H9 (cell line): ENCODE measurements at regions not wholly inside any gene's neighbourhood (a gene's known extent, or its start where the extent isn't known, plus 50 kb on each side); places are given as distances from the start of the nearest gene placed in this dataset.

ENCODE experiments used
- DNase-seq: peaks from one replicate; pipeline ENCODE4 v3.0.0-alpha.2; 2017
- H2AFZ ChIP-seq: one replicate; pipeline ENCODE4 v1.6.1; 2013; ENCODE audit warnings: mild to moderate bottlenecking, low read length, control low read depth, moderate library complexity
- H2AK5ac ChIP-seq: 2 replicates; pipeline ENCODE4 v1.6.1; 2013; ENCODE audit warnings: low read length, control low read depth, mixed read lengths; ENCODE audit not compliant: insufficient read length
- H2BK120ac ChIP-seq: one replicate; pipeline ENCODE4 v1.6.1; 2013; ENCODE audit warnings: low read depth, mild to moderate bottlenecking, low read length, control low read depth, inconsistent platforms; ENCODE audit not compliant: poor library complexity, severe bottlenecking
- H2BK12ac ChIP-seq: 2 replicates; pipeline ENCODE4 v1.6.1; 2013; ENCODE audit warnings: low read length, control low read depth, mixed read lengths, low read depth; ENCODE audit not compliant: insufficient read length
- H2BK15ac ChIP-seq: 2 replicates; pipeline ENCODE4 v1.6.1; 2013; ENCODE audit warnings: low read depth, low read length, control low read depth
- H2BK20ac ChIP-seq: one replicate; pipeline ENCODE4 v1.6.1; 2013; ENCODE audit warnings: low read depth, mild to moderate bottlenecking, low read length, control low read depth, inconsistent platforms; ENCODE audit not compliant: poor library complexity, severe bottlenecking
- H2BK5ac ChIP-seq: 2 replicates; pipeline ENCODE4 v1.6.1; 2013; ENCODE audit warnings: low read length, control low read depth, mixed read lengths; ENCODE audit not compliant: insufficient read length
- H3K14ac ChIP-seq: 2 replicates; pipeline ENCODE4 v1.6.1; 2013; ENCODE audit warnings: low read length, control low read depth; ENCODE audit not compliant: insufficient read depth
- H3K18ac ChIP-seq: 2 replicates; pipeline ENCODE4 v1.6.1; 2013; ENCODE audit warnings: low read depth, mild to moderate bottlenecking, mixed read lengths, low read length, control low read depth; ENCODE audit not compliant: insufficient read length
- H3K23ac ChIP-seq: 2 replicates; pipeline ENCODE4 v1.6.1; 2013; ENCODE audit warnings: low read length, control low read depth, mixed read lengths, low read depth; ENCODE audit not compliant: insufficient read length
- H3K23me2 ChIP-seq: 2 replicates; pipeline ENCODE4 v1.6.1; 2013; ENCODE audit warnings: low read depth, mild to moderate bottlenecking, mixed read lengths, low read length, control low read depth; ENCODE audit not compliant: insufficient read length, poor library complexity, severe bottlenecking
- H3K27ac ChIP-seq: 2 replicates; pipeline ENCODE4 v1.5.1; 2013; ENCODE audit warnings: low read length, control low read depth, mixed read lengths, low read depth; ENCODE audit not compliant: insufficient read length
- H3K27me3 ChIP-seq: 2 replicates; pipeline ENCODE4 v1.6.1; 2013; ENCODE audit warnings: low read length, control low read depth, inconsistent platforms; ENCODE audit not compliant: insufficient read depth
- H3K4ac ChIP-seq: 2 replicates; pipeline ENCODE4 v1.6.1; 2013; ENCODE audit warnings: low read depth, mild to moderate bottlenecking, control low read depth, inconsistent platforms, low read length, moderate library complexity
- H3K4me1 ChIP-seq: 2 replicates; pipeline ENCODE4 v1.6.1; 2013; ENCODE audit warnings: low read length, control low read depth, inconsistent platforms; ENCODE audit not compliant: insufficient read depth
- H3K4me2 ChIP-seq: 2 replicates; pipeline ENCODE4 v1.6.1; 2013; ENCODE audit warnings: low read length, control low read depth, mixed read lengths; ENCODE audit not compliant: insufficient read length, insufficient read depth
- H3K56ac ChIP-seq: 2 replicates; pipeline ENCODE4 v1.6.1; 2013; ENCODE audit warnings: low read depth, mild to moderate bottlenecking, mixed read lengths, low read length, control low read depth; ENCODE audit not compliant: insufficient read length
- H3K79me1 ChIP-seq: 2 replicates; pipeline ENCODE4 v1.6.1; 2013; ENCODE audit warnings: low read depth, mild to moderate bottlenecking, moderate library complexity, low read length, control low read depth, inconsistent platforms; ENCODE audit not compliant: insufficient read depth, poor library complexity, severe bottlenecking
- H3K79me2 ChIP-seq: 2 replicates; pipeline ENCODE4 v1.6.1; 2013; ENCODE audit warnings: low read length, control low read depth, inconsistent platforms; ENCODE audit not compliant: insufficient read depth
- H3K9ac ChIP-seq: 2 replicates; pipeline ENCODE4 v1.6.1; 2013; ENCODE audit warnings: low read length, control low read depth, mixed read lengths; ENCODE audit not compliant: insufficient read length; ENCODE audit errors: extremely low read depth
- H3K9me3 ChIP-seq: one replicate; pipeline ENCODE4 v1.6.1; 2013; ENCODE audit warnings: low read depth, low read length, inconsistent platforms; ENCODE audit not compliant: control insufficient read depth
- H3T11ph ChIP-seq: one replicate; pipeline ENCODE4 v1.6.1; 2013; ENCODE audit warnings: mild to moderate bottlenecking, low read length, control low read depth, inconsistent platforms
- H4K20me1 ChIP-seq: one replicate; pipeline ENCODE4 v1.6.1; 2013; ENCODE audit not compliant: control insufficient read depth, insufficient read length, insufficient read depth
- H4K5ac ChIP-seq: 2 replicates; pipeline ENCODE4 v1.6.1; 2013; ENCODE audit warnings: low read depth, mild to moderate bottlenecking, mixed read lengths, low read length, control low read depth; ENCODE audit not compliant: insufficient read length
- H4K8ac ChIP-seq: replicated peaks from 2 replicates; pipeline ENCODE4 v1.6.1; 2013; ENCODE audit warnings: low read length, control low read depth, mixed read lengths, low read depth; ENCODE audit not compliant: insufficient read length
- H4K91ac ChIP-seq: 2 replicates; pipeline ENCODE4 v1.6.1; 2013; ENCODE audit warnings: low read depth, mild to moderate bottlenecking, moderate library complexity, mixed read lengths, low read length, control low read depth; ENCODE audit not compliant: insufficient read length
- H3K27ac Mint-ChIP-seq, 3 experiments: 2 replicates in 2 of 3; 3 replicates in 1 of 3; pipeline ENCODE4 v1.8.0; 2020 to 2021; ENCODE audit warnings: mixed read lengths in 3 of 3, mild to moderate bottlenecking in 1 of 3, moderate library complexity in 1 of 3
- H3K27me3 Mint-ChIP-seq: 2 replicates; pipeline ENCODE4 v1.8.0; 2021; ENCODE audit warnings: low read depth, mild to moderate bottlenecking, moderate library complexity, mixed read lengths
- H3K36me3 Mint-ChIP-seq, 3 experiments: 2 replicates in 2 of 3; 3 replicates in 1 of 3; pipeline ENCODE4 v1.8.0; 2020 to 2021; ENCODE audit warnings: low read depth in 3 of 3, mixed read lengths in 3 of 3; ENCODE audit not compliant: insufficient read depth in 1 of 3
- H3K4me1 Mint-ChIP-seq, 2 experiments: 2 replicates each; pipeline ENCODE4 v1.8.0; 2020; ENCODE audit warnings: mixed read lengths in 2 of 2
- H3K4me3 Mint-ChIP-seq, 2 experiments: 2 replicates in 1 of 2; 3 replicates in 1 of 2; pipeline ENCODE4 v1.8.0; 2020 to 2021; ENCODE audit warnings: mild to moderate bottlenecking in 2 of 2, mixed read lengths in 2 of 2, moderate library complexity in 1 of 2
- H3K9me3 Mint-ChIP-seq, 2 experiments: 2 replicates in 1 of 2; 3 replicates in 1 of 2; pipeline ENCODE4 v1.8.0; 2020; ENCODE audit warnings: mild to moderate bottlenecking in 2 of 2, mixed read lengths in 2 of 2, moderate library complexity in 1 of 2
- CTCF ChIP-seq: fragments of 200-600 bp; sonication (generic); conservative IDR thresholded peaks from 3 replicates; pipeline ENCODE4 v1.8.0; 2021; ENCODE audit warnings: antibody characterized with exemption, mild to moderate bottlenecking
- whole genome bisulfite sequencing: extraction: QIAGEN DNeasy Blood & Tissue Kit; methylation state at CpG from one replicate; pipeline ENCODE4 v1.1.7; 2013; ENCODE audit warnings: missing lambda C conversion rate, low lambda C conversion rate, mixed read lengths; ENCODE audit not compliant: insufficient read length; ENCODE audit errors: extremely low coverage; 5-methylcytosine and 5-hydroxymethylcytosine counted together

GRCh38 chr19:56969759-56970178 lies 129.2 kb upstream of the PEG3 start:
- no peak overlapping the region for H2BK12ac ChIP-seq
- no peaks in the 10 kb centered on the region for H3K27me3 ChIP-seq
- H3K56ac ChIP-seq: no peak overlapping the region
- no peak overlapping the region for H2AK5ac ChIP-seq
- no peaks in the 10 kb centered on the region for H3K4me1 ChIP-seq
- no peak overlapping the region for H4K8ac ChIP-seq
- no peaks in the 10 kb centered on the region for H4K20me1 ChIP-seq
- H4K91ac ChIP-seq: no peak overlapping the region
- H3K14ac ChIP-seq: no peak overlapping the region
- no peak overlapping the region for H2BK120ac ChIP-seq
- no peak overlapping the region for H3K18ac ChIP-seq
- TF ChIP-seq CTCF: no peak
- peaks cover 90 to 98% of the 10 kb centered on the region in 2 experiments for H3K9me3 Mint-ChIP-seq
- no peak overlapping the region for H2AFZ ChIP-seq
- no peak overlapping the region for H2BK20ac ChIP-seq
- H3K9me3 ChIP-seq: peaks cover 84% of the 10 kb centered on the region
- no peak overlapping the region for H3K4ac ChIP-seq
- no peak overlapping the region for H3K27ac Mint-ChIP-seq
- H3K36me3 Mint-ChIP-seq: peaks cover 14 to 28% (median 16%) of the 10 kb centered on the region in 3 experiments
- no peak overlapping the region for H4K5ac ChIP-seq
- H3K27me3 Mint-ChIP-seq: peaks cover 1% of the 10 kb centered on the region; the same call in 1 of the 2 replicates
- H3K9ac ChIP-seq: no peak overlapping the region
- DNase-seq: no peak
- no peaks in the 10 kb centered on the region for H3K4me1 Mint-ChIP-seq
- H3K4me2 ChIP-seq: no peak overlapping the region
- H2BK5ac ChIP-seq: no peak overlapping the region
- H3K23ac ChIP-seq: no peak overlapping the region
- no peak overlapping the region for H3T11ph ChIP-seq
- no peaks in the 10 kb centered on the region for H3K79me1 ChIP-seq
- no peak overlapping the region for H2BK15ac ChIP-seq
- H3K27ac ChIP-seq: no peak overlapping the region
- H3K4me3 Mint-ChIP-seq: no peak overlapping the region
- H3K79me2 ChIP-seq: no peaks in the 10 kb centered on the region
- WGBS: no CpG with 5 or more reads among the region's 6 CpGs
- no peaks in the 10 kb centered on the region for H3K23me2 ChIP-seq
